ENCODE measurements at regions not wholly inside any gene's neighbourhood (a gene's known extent, or its start where the extent isn't known, plus 50 kb on each side); places are given as distances from the start of the nearest gene placed in this dataset.

DNA sequence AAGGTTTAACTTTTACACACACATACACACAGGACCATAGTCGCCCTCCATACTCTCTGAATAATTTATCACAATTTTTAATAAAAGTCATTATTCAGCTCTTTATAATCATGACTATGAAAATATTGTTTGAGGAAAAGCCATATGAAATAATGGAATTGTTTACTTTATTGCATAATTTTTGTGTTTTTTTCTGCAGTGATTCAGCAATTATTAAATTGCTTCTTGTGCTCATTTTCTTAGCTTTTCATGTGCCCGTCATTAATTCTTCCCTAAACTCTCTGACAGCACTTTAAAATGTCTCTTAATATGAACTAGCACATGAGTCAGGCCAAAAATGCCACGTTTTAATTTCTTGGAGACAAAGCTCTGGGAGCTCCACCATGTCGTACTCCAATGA is 77.5 kb upstream of the ALX4 start:
- H3K4me1 ChIP-seq (ENCODE audit: insufficient read depth, low read length): no peaks in the 10 kb centered on the region; the same call in 1 of the 2 replicates
- H3K9ac ChIP-seq (ENCODE audit: extremely low read depth, insufficient read length, low read length): no peak overlapping the region
- Mint-ChIP-seq H3K27me3 (ENCODE audit: low read depth) (peaks cover 31% of the 10 kb centered on the region), H3K9me3 (peaks cover 9 to 14% of the 10 kb centered on the region in 2 experiments), H3K36me3 (ENCODE audit: insufficient read depth in 1 of 3, low read depth in 3 of 3) (peaks cover 3 to 17% (median 4%) of the 10 kb centered on the region in 3 experiments; a peak in 5 of 7 replicates), H3K4me3 (no peak overlapping the region), H3K4me1 (peaks cover 16 to 21% of the 10 kb centered on the region in 2 experiments), H3K27ac (no peak overlapping the region; a peak in 1 of 7 replicates)
- H4K5ac ChIP-seq (ENCODE audit: insufficient read length, low read depth, low read length): no peak overlapping the region
- no peak overlapping the region for H3K56ac ChIP-seq (ENCODE audit: insufficient read length, low read depth, low read length)
- no peak overlapping the region for H3K23ac ChIP-seq (ENCODE audit: insufficient read length, low read depth, low read length)
- H3K79me1 ChIP-seq (ENCODE audit: insufficient read depth, low read depth, low read length, poor library complexity, severe bottlenecking): no peaks in the 10 kb centered on the region
- H3K18ac ChIP-seq (ENCODE audit: insufficient read length, low read depth, low read length): no peak overlapping the region
- H3K9me3 ChIP-seq (ENCODE audit: control insufficient read depth, low read depth, low read length): no peaks in the 10 kb centered on the region
- H4K91ac ChIP-seq (ENCODE audit: insufficient read length, low read depth, low read length): no peak overlapping the region
- H3K4ac ChIP-seq (ENCODE audit: low read depth, low read length): no peak overlapping the region
- no peak overlapping the region for H2BK5ac ChIP-seq (ENCODE audit: insufficient read length, low read length)
- no peak overlapping the region for H3K4me2 ChIP-seq (ENCODE audit: insufficient read depth, insufficient read length, low read length)
- H2BK15ac ChIP-seq (ENCODE audit: low read depth, low read length): no peak overlapping the region
- H3K27ac ChIP-seq (ENCODE audit: insufficient read length, low read depth, low read length): no peak overlapping the region
- no peak overlapping the region for H2AK5ac ChIP-seq (ENCODE audit: insufficient read length, low read length)
- no peaks in the 10 kb centered on the region for H3K27me3 ChIP-seq (ENCODE audit: insufficient read depth, low read length)
- no peaks in the 10 kb centered on the region for H4K20me1 ChIP-seq (ENCODE audit: control insufficient read depth, insufficient read depth, insufficient read length)
- TF ChIP-seq, protein P1, sequence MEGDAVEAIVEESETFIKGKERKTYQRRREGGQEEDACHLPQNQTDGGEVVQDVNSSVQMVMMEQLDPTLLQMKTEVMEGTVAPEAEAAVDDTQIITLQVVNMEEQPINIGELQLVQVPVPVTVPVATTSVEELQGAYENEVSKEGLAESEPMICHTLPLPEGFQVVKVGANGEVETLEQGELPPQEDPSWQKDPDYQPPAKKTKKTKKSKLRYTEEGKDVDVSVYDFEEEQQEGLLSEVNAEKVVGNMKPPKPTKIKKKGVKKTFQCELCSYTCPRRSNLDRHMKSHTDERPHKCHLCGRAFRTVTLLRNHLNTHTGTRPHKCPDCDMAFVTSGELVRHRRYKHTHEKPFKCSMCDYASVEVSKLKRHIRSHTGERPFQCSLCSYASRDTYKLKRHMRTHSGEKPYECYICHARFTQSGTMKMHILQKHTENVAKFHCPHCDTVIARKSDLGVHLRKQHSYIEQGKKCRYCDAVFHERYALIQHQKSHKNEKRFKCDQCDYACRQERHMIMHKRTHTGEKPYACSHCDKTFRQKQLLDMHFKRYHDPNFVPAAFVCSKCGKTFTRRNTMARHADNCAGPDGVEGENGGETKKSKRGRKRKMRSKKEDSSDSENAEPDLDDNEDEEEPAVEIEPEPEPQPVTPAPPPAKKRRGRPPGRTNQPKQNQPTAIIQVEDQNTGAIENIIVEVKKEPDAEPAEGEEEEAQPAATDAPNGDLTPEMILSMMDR (conservative IDR thresholded peaks at IDR 0.05): no peak
- H3K14ac ChIP-seq (ENCODE audit: insufficient read depth, low read length): no peak overlapping the region
- no peak overlapping the region for H3T11ph ChIP-seq (ENCODE audit: low read length)
- no peak overlapping the region for H2BK12ac ChIP-seq (ENCODE audit: insufficient read length, low read depth, low read length)
- no peak overlapping the region for H4K8ac ChIP-seq (replicated peaks; ENCODE audit: insufficient read length, low read depth, low read length)
- H2BK120ac ChIP-seq (ENCODE audit: low read depth, low read length, poor library complexity, severe bottlenecking): no peak overlapping the region
- no peak overlapping the region for H2AFZ ChIP-seq (ENCODE audit: low read length)
- peaks cover 3% of the 10 kb centered on the region for H3K23me2 ChIP-seq (ENCODE audit: insufficient read length, low read depth, low read length, poor library complexity, severe bottlenecking)
- DNase-seq: no peak
- WGBS (ENCODE audit: extremely low coverage, insufficient read length, low lambda C conversion rate): no CpG with 5 or more reads among the region's 4 CpGs
- no peaks in the 10 kb centered on the region for H3K79me2 ChIP-seq (ENCODE audit: insufficient read depth, low read length)
- no peak overlapping the region for H2BK20ac ChIP-seq (ENCODE audit: low read depth, low read length, poor library complexity, severe bottlenecking)
